Subcutaneous abdominal adipose tissue (tissue), 5 donors: ENCODE measurements at regions not wholly inside any gene's neighbourhood (a gene's known extent, or its start where the extent isn't known, plus 50 kb on each side); places are given as distances from the start of the nearest gene placed in this dataset.

Experiments used
- H3K27ac ChIP-seq: one replicate; pipeline ENCODE4 v1.7.0; 2013; ENCODE audit warnings: low read depth, mild to moderate bottlenecking, inconsistent platforms, low read length, moderate library complexity
- H3K27me3 ChIP-seq, 5 donors: one replicate each; pipeline ENCODE4 v1.7.0; 2013; ENCODE audit warnings: low read length in 5 of 5, inconsistent platforms in 1 of 5; ENCODE audit not compliant: control insufficient read depth in 5 of 5, insufficient read depth in 4 of 5
- H3K36me3 ChIP-seq, 5 donors: one replicate each; pipeline ENCODE4 v1.7.0; 2013; ENCODE audit warnings: low read length in 5 of 5; ENCODE audit not compliant: control insufficient read depth in 5 of 5, insufficient read depth in 5 of 5
- H3K4me1 ChIP-seq, 5 donors: one replicate each; pipeline ENCODE4 v1.7.0; 2013; ENCODE audit warnings: low read length in 5 of 5, mild to moderate bottlenecking in 3 of 5, moderate library complexity in 1 of 5; ENCODE audit not compliant: control insufficient read depth in 5 of 5, insufficient read depth in 5 of 5
- H3K4me3 ChIP-seq, 5 donors: one replicate each; pipeline ENCODE4 v1.7.0; 2013; ENCODE audit warnings: low read length in 5 of 5, low read depth in 1 of 5
- H3K9ac ChIP-seq, 5 donors: one replicate each; pipeline ENCODE4 v1.7.0; 2013; ENCODE audit warnings: low read length in 5 of 5, mild to moderate bottlenecking in 4 of 5, moderate library complexity in 3 of 5
- H3K9me3 ChIP-seq, 5 donors: one replicate each; pipeline ENCODE4 v1.7.0; 2013; ENCODE audit warnings: low read length in 5 of 5; ENCODE audit not compliant: control insufficient read depth in 5 of 5
- donor health status: healthy.
- donor health status: healthy.
- donor health status: healthy.
- donor health status: healthy.
- donor health status: healthy.

- Histone ChIP-seq H3K36me3 (no peaks in the 10 kb centered on the region), H3K4me1 (no peaks in the 10 kb centered on the region), H3K27ac (no peak overlapping the region), H3K9ac (no peak overlapping the region), H3K4me3 (no peak overlapping the region), H3K27me3 (no peaks in the 10 kb centered on the region), H3K9me3 (peaks cover 0 to 2% (median 0%) of the 10 kb centered on the region in 5 donors)
Measured at GRCh38 chr1:177600321-177600720, 369.5 kb downstream of the SEC16B start.

DNA sequence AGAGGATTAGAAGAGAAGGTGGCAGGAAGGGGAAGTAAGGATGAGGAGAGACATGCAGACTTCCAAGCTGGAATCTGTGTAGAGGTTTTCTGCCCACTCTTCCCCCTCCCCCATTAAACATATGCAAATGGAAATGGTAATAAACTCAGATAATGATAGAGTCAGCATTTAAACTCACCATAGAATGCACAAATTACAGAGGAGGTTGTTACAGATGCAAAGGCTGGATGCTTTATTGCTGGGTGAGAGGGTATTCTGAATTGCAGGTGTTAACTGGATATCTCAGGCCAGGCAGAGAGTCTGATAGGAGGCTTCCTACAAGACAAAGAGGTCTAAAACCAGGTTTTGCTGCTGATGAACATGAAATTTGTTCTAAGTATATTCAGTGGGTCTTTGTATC is 372.5 kb downstream of the SEC16B start:
- H3K9me3 ChIP-seq: no peaks in the 10 kb centered on the region

DNA sequence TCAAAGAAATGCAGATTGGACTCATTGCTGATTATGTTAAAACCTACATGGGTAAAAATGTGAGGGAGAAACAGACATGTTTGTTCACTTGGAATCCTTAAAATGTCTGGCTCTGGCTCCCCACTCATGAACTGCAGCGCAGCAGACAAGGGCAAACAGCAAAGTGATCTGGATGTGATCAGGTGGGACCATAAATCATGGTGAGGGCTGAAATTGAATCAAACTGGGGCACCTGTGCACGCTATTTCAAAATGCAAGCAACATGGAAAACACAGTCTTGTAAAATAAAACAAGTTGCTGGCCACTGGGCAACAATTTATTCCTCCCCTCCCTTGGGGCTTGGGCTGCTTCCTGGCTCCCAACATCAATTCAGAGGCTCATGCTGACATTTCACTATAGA is 373.4 kb downstream of the SEC16B start:
- H3K36me3 ChIP-seq: no peaks in the 10 kb centered on the region
- no peaks in the 10 kb centered on the region for H3K4me1 ChIP-seq
- no peak overlapping the region for H3K9ac ChIP-seq
- no peak overlapping the region for H3K4me3 ChIP-seq
- H3K27me3 ChIP-seq: no peaks in the 10 kb centered on the region
- H3K9me3 ChIP-seq: no peaks in the 10 kb centered on the region
- H3K27ac ChIP-seq: no peak overlapping the region

More for the DNA sequence above, 372.5 kb downstream of the SEC16B start:
- Histone ChIP-seq H3K27me3 (no peaks in the 10 kb centered on the region), H3K9ac (no peak overlapping the region), H3K4me1 (no peaks in the 10 kb centered on the region), H3K4me3 (no peak overlapping the region), H3K27ac (no peak overlapping the region), H3K36me3 (no peaks in the 10 kb centered on the region)

DNA sequence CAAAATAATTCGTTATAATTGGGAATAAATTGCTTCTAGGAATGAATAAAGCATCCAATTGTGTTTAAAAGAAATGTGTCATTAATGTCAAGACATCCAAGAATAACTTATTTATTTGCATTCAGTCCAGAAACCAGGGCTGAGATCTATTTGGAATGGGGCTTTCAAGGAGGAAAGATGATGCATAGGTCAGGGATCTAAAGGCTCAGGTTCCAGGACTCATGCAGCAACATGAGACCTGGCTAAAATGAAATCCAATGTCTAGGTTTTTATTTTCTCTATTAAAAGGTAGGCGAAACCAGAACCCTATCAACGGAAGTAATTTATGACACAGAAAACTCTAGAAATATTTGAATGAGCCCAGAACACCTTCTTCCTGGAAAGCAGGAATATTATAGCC is 376.8 kb downstream of the SEC16B start:
- H3K9ac ChIP-seq: no peak overlapping the region
- H3K27me3 ChIP-seq: no peaks in the 10 kb centered on the region
- H3K9me3 ChIP-seq: no peaks in the 10 kb centered on the region
- H3K27ac ChIP-seq: no peak overlapping the region
- H3K4me1 ChIP-seq: no peaks in the 10 kb centered on the region
- no peaks in the 10 kb centered on the region for H3K36me3 ChIP-seq
- H3K4me3 ChIP-seq: no peak overlapping the region

GRCh38 chr1:177592624-177593023 is 377.2 kb downstream of the SEC16B start:
- Histone ChIP-seq H3K27ac (no peak overlapping the region), H3K36me3 (no peaks in the 10 kb centered on the region), H3K9me3 (no peaks in the 10 kb centered on the region), H3K9ac (no peak overlapping the region), H3K4me1 (no peaks in the 10 kb centered on the region), H3K27me3 (no peaks in the 10 kb centered on the region), H3K4me3 (no peak overlapping the region)

DNA sequence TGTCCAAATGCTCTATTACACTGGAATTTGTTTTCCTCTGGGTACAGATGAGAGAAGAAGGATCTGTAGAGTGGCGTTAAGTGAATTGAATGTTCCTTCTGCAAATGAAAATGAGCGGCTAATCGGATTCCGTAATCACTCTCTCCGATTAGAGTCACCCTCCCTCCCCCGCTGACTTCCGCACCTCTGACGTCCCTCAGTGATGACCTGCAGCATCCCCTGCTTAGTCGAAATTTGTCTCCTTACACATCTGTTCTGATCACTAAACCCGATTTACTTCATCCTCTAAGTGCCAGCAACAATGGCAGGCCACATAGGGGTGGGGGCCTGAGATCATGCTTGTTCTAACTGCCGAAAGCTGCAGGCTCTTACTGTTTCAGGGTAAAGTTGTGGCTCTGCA is 378.7 kb downstream of the SEC16B start:
- no peaks in the 10 kb centered on the region for H3K36me3 ChIP-seq
- H3K27me3 ChIP-seq: no peaks in the 10 kb centered on the region
- no peaks in the 10 kb centered on the region for H3K9me3 ChIP-seq
- H3K4me1 ChIP-seq: peaks cover 0 to under 1% (median 0%) of the 10 kb centered on the region in 5 donors
- no peak overlapping the region for H3K4me3 ChIP-seq
- H3K27ac ChIP-seq: no peak overlapping the region
- H3K9ac ChIP-seq: no peak overlapping the region

- no peak overlapping the region for H3K9ac ChIP-seq
- no peak overlapping the region for H3K4me3 ChIP-seq
- peaks cover 0 to 7% (median 0%) of the 10 kb centered on the region in 5 donors for H3K4me1 ChIP-seq
- no peaks in the 10 kb centered on the region for H3K27me3 ChIP-seq
- H3K9me3 ChIP-seq: no peaks in the 10 kb centered on the region
- no peak overlapping the region for H3K27ac ChIP-seq
- no peaks in the 10 kb centered on the region for H3K36me3 ChIP-seq
Measured at GRCh38 chr1:177589166-177589565, 380.7 kb downstream of the SEC16B start.

DNA sequence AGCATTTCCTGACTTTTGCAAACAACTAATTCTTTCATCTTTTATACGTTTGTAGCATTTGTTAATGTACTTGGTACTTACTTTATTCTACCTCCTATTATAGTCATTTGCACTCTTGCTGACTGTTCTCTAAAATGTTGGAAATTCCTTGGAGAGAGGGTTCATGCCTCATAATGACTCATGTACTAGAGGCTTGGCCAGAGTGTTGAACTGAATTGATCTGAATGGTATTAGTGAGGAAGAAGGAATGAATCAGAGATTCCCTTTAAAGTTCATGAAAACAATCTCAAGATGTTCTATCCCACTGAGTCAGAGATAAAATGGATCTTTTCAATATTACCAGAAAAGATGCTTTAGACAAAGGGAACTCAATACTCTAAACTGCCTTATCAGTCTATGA is 383.4 kb downstream of the SEC16B start:
- no peak overlapping the region for H3K9ac ChIP-seq
- H3K27me3 ChIP-seq: no peaks in the 10 kb centered on the region
- peaks cover 0 to 7% (median 0%) of the 10 kb centered on the region in 5 donors for H3K4me1 ChIP-seq
- no peaks in the 10 kb centered on the region for H3K36me3 ChIP-seq
- no peak overlapping the region for H3K4me3 ChIP-seq
- peak overlapping the region; percentile 52 for H3K27ac ChIP-seq
- no peaks in the 10 kb centered on the region for H3K9me3 ChIP-seq

DNA sequence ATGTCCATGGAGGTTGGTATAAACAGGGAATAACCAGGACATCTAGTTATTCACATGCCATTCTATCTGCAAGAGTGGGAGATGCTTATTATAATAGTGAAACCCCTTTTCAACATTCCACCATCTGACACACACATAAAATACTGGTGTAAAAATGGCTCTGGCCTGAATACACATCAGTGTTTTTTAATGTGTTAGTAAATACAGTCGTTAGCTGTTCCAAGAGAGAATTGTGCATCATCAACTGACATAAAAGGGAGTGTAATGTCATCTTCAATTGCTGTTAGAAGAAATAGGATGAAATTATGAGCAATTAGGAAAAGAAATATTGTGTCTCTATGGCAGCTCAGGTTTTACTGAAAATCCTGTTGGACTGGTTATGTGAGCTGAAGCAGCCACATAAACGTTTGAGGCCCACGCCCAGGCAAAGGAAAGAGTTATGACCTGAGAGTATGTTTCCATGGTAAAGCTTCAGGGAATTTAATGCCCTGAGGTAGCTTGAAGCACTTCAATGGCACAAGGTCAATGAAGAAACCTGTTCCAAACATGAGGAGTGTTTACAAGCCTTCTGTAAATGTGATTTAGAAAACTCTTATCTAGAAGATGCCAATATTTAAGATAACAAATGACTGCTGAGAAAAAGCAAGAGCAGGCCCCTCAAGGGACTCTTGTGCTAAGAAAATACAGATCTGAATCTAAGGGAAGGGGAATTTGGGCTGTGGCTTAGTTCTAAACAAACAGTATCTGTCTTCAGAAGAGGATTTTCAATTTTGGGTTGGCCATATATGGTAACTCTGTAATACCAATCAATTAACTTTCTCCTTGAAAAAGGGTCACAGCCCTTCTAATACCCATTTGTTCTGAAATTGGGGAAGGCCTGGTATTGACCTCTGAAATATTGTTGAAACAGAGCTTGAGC is 384.3 kb downstream of the SEC16B start:
- H3K36me3 ChIP-seq: no peaks in the 10 kb centered on the region
- peak overlapping the region; percentile 52 for H3K27ac ChIP-seq
- H3K9me3 ChIP-seq: no peaks in the 10 kb centered on the region
- no peak overlapping the region for H3K4me3 ChIP-seq
- no peaks in the 10 kb centered on the region for H3K27me3 ChIP-seq
- no peak overlapping the region for H3K9ac ChIP-seq
- H3K4me1 ChIP-seq: peaks cover 0 to 7% (median 0%) of the 10 kb centered on the region in 5 donors

DNA sequence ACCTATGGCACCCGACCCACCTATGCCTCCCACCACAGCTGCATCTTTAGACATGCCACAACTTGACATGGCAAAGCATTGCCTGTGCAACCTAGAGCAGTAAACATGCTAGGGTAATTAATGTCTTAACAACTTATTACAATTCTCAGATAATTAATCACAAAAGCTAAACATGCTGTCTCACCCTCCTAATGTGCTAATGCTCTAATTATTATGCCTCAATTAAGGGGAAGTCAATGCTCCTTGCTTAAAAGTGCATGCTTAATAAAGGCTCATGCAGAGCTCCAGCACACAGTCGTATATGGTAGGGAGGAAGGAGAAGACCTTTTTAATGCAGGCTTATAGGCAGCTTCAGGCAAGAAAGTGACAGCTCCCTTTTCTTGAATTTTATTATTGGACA is 396.0 kb downstream of the SEC16B start:
- H3K9ac ChIP-seq: no peak overlapping the region
- no peaks in the 10 kb centered on the region for H3K9me3 ChIP-seq
- H3K27ac ChIP-seq: no peak overlapping the region
- H3K4me3 ChIP-seq: no peak overlapping the region
- H3K27me3 ChIP-seq: no peaks in the 10 kb centered on the region
- no peaks in the 10 kb centered on the region for H3K36me3 ChIP-seq
- peaks cover 0 to 13% (median 0%) of the 10 kb centered on the region in 5 donors for H3K4me1 ChIP-seq
